Activated gamma-delta T cell treated with Interleukin-2 at 50 U/mL for 16 hours (primary cell): ENCODE measurements at regions not wholly inside any gene's neighbourhood (a gene's known extent, or its start where the extent isn't known, plus 50 kb on each side); places are given as distances from the start of the nearest gene placed in this dataset.
"Not testable (repeated sequence)": the region's sequence is repeated elsewhere in the genome, so short reads cannot be mapped to it uniquely, and the experiment has no call there.

Source experiments
- DNase-seq: peaks from one replicate; pipeline ENCODE4 v3.0.0-alpha.2; 2020

DNA sequence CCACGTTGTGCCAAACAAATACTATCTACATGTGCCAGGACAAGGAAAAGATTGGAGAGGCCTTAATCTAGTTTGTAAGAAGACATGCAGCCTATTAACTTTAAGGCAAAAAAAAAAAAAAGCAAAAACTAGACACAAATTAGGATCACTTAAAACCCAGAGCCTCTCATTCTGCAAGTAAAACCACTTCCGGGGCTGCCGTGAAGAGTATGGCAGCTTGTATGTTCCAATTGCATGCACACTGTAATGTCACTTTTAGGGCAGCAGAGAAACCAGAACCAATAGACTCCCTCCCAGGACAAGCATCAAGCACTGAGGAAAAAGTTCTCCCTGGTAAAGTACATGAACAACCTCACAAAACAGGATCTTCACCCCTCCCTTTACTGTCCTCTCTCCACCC, 70.6 kb downstream of the RSL24D1 start:
- DNase-seq, result no peak

DNA sequence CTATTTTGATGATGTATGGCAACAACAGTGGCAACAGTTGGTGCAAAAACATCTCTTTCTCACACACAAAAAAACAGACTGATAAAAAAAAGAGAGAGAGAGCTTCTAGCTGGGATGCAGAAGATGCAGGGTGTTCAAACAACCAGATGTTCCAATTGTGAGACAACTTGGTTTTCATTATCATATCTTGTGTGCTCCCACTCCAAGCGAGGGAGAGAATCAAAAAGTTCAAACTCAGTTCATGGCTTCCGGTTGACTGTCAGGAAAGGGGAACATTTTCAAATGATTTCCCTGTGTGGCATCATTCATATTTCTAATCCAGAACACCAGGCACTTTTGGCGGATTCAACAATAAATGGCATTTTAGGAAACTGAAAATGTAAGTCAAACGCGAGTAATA, 72.1 kb downstream of the RSL24D1 start:
- DNase-seq, result no peak

DNA sequence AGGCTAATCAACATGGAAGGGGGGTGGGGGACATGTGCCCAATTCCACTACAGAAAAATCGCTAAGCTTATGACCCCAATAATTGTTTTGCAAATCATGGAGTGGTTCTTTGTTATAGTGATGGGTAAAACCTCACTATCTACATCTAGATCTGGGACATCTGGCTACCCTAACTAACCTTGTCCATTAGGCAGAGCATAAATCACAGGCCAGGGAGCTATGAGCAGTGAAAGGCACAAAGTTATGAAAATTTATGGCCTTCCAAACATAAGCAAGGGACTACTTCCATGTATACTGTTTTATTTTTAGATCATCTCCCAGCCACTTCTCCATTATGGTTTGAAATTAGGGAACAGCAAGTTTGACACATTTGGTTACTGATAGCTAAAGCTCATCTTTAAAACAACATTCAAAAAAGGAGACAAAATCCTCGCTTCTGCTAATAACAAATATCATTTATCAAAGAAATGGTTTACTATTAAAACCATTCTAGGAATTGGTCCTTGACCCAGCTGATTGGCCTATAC, 78.3 kb downstream of the RSL24D1 start:
- no peak for DNase-seq

DNA sequence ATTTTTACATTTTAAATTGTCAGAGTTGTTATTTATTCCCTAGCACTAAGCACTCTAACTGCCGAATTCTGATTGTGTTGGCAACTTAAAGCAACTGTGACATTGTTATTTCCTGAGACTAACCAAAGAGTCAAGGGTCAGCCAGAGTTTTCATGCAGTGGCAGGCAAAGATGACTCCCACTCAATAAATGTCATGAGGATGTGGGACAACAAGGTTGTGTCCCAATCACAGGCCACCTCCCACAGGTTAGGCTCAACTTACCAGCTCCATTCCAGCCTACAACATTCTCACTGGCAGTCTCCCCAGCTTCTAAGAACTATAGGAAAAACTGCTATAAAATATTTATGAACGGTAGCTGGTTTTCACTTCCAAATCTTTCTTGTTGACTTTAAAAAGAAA, 80.1 kb downstream of the RSL24D1 start:
- no peak for DNase-seq

DNA sequence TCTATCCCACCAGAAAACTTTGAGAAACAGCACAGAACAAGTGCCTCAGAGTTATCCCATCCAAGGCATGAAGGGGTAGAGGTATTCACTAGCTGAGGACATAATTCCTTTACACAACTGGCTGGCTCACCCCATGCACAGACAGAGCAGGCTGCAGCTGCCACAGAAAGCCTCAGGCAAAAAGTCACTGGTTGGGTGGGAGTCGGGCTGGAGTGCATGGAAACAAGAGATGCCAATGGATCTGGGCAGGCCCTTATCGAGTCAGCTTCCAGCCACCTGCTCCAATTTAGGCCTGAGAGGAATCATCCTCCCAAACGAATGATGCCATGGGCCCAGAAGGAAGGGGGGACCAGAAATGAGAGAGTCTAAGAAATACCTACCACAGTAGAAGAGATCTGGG, 83.0 kb downstream of the RSL24D1 start:
- no peak for DNase-seq

DNA sequence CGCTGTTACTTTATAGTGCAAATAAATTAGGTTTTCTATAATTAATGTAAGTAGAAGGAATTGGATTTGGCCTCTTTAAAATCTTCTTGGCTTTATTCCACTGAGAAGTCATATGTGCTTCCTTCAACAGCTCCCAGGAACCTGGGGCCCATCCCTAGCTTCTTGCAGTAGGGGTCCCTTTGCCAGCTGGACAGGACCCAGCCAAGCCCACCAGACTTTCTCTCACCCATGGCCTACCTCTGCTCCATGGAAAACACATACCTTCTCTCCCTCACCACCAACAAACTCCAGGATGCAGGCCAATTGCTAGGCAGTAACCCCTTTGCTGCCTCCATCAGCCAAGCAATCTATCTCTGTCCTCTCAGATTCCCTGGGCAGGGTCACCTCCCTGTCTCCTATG, 84.0 kb downstream of the RSL24D1 start:
- DNase-seq, result no peak

DNA sequence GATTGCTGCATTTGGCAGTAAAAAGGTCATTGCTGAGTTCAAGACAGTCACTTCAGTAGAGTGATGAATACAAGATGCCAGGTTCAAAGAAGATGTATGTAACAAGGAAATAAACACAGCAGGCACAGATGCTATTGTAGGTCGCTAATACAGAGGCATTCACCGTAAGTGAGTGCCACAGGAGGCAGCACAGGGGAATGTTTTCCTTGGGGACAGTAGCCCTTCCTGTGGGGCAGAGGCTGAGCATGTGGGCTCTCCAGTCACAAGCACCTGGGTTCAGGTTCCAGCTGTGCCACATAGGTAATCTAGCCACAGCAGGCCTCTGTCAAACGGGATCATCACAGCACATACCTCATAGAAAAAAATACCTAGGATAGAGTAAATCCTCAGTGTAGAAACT, 86.3 kb downstream of the RSL24D1 start:
- no peak for DNase-seq

DNA sequence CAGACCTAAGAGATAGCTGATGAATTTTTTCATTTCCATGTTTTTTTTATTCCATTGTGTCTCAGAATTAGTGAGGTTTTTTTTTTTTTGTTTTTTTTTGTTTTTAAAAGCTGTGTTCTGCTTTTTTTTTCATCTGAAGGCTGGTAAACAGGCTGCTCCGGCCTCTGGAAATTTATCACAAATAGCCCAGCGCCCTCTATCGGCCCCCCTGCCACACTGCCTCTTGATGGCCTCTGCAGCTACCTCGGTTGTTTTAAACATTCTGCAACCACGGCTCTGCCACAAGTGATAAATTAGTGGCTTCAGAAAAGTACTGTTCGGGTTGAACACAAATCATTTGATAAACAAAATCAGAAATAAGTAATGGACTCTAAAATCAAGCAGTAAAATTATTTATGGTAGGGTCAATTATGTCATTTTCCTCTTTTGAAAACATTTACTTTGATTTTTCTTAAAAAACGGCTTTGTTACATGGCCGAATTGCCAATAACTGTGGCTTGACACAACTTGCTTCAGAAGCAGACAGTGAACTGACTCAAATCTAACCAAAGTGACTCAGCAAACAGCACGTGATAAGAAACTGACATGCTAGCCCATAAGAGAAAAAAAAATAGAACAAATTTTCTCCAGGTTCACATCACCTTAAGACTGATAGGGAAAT, 87.8 kb downstream of the RSL24D1 start:
- peak; percentile 27 for DNase-seq

DNA sequence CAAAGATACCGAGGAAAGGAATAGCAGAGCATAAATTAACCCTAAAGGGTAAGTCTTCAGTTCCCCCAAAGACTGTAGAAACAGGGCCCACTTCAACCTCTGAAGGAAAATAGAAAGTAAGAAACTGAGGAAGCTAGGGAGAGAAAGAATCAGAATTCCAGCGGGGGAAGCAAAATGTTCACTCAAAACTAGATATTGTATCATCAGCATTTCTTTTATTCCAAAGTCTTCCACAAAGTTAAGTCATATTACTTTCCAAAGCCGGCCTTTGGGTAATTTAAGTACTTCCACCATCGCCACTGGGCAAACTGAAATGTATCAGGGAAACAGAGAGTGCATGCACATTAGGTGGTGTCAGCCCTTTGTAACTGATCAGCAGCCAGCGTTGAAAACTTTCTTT, 88.3 kb downstream of the RSL24D1 start:
- DNase-seq, result no peak

DNA sequence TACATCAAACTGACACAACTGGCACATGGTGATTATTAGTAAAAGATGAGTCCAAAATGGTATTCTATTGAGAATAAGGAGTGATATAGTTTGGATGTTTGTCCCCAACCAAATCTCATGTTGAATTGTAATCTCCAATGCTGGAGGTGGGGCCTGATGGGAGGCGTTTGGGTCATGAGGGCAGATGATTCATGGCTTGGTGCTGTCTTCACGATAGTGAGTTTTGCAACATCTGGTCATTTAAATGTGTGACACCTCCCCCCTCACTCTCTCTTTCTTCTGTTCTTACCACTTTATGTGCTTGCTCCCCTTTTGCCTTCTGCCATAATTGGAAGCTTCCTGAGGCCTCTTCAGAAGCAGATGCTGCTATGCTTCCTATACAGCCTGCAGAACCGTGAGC, 90.6 kb downstream of the RSL24D1 start:
- DNase-seq, result no peak

DNA sequence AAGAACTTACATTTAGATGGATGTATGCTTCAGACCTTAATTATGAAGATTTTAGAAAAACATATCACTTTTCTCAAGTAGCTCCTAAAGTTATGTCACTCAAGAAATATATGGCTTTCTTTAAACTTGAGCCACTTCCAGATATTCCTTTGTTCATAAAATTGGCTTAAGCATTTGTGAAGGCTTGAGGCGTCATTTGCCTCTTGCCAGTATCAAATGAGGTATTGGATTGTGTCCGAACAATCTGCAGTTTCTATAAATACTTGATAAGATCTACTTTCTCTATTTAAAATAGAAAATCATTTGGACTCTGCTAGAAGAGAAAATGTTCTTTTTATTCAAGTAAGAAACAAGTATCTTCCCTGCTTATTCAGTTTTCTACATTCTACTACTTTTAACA, 102.6 kb downstream of the RSL24D1 start:
- no peak for DNase-seq

DNA sequence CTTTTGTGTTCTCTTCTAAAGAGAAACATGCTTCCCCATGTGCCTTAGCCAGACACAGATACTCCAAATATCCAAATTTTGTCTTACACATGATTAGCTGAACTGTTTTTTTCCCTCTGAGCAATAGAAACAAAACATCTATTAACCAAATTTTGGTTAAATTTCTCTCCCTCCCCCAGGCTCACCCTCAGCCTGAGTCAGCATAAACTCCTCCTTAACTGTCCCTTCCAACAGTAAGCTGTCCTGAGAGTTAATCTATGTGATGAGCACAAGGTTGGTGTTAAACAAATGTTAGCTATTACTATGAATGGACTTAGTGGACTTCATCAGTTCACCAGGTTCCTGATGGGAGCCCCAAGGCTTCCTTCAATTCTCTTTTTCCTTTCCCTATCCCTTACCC, 108.5 kb downstream of the RSL24D1 start:
- no peak for DNase-seq

DNA sequence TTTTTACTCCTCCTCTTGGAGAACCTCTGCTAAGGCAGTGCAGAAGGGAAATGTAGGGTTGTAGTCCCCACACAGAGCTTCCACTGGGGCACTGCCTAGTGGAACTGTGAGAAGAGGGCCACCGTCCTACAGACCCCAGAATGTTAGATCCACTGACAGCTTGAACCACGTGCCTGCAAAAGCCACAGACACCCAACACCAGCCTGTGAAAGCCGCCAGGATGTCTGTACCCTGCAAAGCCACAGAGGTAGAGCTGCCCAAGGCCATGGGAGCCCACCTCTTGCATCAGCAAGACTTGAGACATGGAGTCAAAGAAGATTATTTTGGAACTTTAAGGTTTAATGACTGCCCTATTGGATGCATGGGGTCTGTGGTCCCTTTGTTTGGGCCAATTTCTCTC, 112.1 kb downstream of the RSL24D1 start:
- DNase-seq, result no peak

DNA sequence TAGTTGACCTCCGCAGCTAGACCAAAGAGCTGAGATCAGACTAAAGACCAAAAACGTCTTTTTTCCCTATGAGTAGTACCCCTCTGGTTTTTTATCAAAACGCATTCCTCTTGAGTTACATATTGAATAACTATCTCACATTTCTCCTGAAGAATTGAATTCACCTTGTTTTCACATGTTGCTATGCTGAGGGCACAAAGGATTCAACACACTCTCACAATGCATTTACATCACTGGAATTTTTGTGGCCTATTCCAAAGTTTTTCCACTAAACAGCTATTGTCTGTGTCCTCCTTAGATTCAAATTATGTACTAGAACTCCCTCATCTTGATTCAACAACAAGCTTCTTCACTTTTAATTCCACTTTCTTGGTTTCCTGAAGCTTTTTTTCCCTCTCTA, 112.5 kb downstream of the RSL24D1 start:
- no peak for DNase-seq

DNA sequence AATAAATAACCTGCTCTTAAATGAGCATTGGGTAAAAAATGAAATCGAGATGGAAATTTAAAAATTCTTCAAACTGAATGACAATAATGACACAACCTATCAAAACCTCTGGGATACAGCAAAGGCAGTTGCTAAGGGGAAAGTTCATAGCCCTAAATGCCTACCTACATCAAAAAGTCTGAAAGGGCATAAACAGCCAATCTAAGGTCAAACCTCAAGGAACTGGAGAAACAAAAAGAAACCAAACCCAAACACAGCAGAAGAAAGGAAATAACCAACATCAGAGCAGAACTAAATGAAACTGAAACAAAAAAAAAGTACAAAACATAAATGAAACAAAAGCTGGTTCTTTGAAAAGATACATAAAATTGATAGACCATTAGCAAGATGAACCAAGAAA, 119.7 kb downstream of the RSL24D1 start:
- DNase-seq, result not testable (repeated sequence)

DNA sequence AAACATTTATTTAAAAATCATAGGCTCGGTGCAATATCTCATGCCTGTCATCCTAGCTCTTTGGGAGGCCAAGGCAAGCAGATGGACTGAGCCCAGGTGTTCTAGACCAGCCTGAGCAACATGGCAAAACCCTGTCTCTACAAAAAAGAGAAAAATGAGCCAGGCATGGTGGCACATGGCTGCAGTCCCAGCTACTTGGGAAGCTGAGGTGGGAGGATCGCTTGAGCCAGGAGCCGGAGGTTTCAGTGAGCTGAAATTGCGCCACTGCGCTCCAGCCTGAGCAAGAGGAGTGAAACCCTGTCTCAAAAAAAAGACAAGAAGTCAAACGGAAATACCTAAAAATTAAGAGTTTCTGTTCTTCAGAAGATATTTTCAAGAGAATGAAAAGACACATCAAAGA, 122.3 kb downstream of the RSL24D1 start:
- no peak for DNase-seq

DNA sequence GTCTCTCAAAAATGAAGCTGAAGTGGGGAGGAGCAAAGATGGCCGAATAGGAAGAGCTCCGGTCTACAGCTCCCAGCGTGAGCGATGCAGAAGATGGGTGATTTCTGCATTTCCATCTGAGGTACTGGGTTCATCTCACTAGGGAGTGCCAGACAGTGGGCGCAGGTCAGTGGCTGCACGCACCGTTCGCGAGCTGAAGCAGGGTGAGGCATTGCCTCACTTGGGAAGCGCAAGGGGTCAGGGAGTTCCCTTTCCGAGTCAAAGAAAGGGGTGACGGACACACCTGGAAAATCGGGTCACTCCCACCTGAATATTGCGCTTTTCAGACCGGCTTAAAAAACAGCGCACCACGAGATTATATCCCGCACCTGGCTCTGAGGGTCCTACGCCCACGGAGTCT, 132.8 kb downstream of the RSL24D1 start:
- DNase-seq, result not testable (repeated sequence)

DNA sequence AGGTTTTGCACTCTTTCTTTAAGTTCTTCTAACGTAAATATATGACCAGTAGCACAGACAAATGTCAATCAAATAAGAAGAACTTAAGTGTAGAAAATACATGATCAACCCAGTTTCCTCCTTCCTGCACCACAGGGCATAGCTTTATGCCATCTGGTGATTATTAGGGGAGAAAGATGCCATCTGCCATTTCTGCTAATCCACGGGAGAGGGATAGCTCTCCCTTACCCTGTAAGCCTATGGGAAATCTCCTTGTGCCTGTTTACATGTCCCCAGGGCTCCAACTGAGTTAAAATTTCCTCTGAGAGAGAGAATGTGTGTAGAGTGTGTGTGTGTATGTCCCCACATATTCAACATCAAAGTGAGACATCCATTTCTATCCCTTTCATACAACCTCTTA, 135.9 kb downstream of the RSL24D1 start:
- no peak for DNase-seq

DNA sequence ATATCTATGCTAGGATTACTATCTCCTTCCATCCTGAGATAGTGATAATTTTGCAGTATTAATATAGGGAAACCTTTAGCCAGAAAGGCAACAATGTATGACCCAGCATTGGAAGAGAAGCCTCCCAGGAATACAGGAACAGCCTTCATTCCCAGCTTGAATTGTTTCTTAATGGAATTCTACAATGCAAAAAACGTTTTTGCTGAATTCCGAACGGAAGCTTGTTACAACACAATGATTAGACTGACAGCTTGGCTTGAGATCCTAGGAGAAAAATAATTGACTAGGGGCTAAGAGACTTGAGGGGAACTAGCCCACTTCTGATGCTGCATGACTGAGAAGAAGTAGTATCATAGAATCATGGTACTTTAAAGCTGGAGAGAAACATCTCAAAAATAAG, 140.2 kb downstream of the RSL24D1 start:
- DNase-seq, result no peak

DNA sequence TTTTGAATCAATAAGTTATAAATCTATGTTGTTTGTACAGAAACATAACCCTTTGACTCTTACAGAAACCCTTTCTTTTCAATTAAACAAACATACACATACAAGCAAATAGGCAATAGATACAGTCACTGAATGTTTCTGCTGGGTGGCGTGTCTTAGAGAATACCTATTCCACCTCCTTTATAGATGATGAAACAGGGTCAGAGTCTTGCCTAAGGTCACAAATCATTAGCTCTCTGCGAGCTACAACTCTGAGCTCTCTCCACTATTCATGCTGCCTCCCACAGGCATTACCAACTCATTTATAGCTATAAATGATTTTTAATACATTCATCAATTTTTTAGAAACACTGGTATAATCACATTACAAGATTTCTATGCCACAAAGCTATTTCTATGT, 152.6 kb downstream of the RSL24D1 start:
- no peak for DNase-seq

DNA sequence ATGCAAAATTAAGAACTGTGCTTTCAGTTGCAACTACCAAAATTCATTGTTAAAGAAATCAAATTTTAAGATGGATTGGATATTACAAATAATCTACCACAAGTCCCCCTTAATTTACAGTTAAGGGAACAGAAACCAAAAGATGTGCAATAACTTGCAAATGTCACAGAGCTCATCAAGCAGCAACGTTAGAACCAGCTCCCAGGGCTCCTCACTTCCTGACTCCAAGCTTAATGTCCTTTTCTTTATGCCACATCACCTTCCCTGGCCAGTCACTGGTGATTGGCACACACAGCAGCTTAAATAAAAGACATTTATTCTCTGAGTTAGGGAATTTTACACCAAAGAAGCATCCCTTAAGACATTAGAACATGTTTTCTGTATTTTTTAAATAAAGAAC, 159.7 kb downstream of the RSL24D1 start:
- DNase-seq, result no peak

DNA sequence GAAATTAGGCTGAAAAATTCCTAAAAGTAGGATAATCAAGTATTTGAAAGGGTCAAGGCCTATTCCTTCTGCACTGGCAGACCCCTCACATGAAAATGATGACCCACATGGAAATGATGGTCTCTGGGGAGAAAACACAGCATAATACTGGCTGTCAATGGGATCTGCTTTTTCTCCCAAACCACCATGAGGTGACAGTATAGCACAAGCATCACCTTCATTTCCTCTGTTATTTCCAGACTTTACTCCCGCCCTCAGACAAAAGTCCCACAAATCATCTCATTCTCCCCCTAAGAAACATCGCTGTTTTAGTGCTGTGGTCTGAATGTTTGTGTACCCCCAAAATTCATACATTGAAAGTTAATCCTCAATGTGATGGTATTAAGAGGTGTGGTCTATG, 161.0 kb downstream of the RSL24D1 start:
- no peak for DNase-seq

DNA sequence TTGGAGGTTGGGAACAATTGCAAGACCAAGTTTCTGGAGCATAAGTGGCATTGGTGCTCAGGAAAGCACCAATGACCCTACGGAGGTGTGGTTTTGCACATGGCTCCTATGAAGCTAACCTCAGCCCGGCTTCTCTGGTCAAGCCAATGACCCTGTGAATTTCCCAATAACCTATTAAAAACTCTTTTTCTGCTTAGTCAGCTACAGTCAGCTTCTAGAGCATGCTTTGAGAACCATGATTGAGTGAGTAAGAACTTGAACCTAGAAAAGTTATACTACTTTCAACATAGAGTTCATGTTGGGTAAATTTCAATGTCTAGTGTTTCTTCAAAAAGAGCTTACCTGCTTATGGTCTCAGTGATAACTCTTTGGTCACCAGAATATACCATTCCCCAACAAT, 163.2 kb downstream of the RSL24D1 start:
- no peak for DNase-seq

DNA sequence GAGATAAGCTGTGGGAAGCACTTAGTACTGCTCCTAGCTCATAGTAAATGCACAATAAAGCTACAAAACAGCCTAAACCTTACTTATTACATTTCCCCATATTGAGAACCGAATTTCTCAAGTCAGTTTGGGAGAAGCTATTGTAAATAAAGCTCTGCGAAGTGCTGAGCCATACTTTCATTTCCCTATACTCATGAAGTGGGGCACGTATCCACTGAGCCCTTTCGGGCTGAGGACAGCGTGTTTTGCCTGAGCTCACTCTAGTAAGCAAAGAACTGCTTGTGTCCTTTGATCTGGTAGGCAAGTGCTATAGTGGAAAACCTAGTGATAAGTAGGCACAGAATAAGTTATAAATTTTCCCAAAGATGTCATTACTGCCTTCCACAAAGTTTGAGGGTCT, 165.0 kb downstream of the RSL24D1 start:
- DNase-seq, result no peak

DNA sequence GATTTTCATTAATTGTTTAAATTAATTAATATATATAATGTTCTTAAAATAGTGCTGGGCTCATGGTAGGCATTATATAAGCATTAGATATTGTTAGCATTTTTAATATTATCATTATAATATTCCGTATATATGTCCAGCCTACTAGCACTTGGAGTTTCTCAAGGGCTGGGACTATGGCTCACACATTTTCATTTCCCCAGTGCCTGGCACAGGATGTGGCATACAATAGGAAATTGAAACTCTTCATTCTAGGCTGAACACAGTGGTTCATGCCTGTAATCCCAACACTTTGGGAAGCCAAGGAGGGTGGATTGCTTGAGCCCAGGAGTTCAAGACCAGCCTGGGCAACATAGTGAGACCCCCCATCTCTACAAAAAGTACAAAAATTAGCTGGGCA, 170.4 kb downstream of the RSL24D1 start:
- no peak for DNase-seq

DNA sequence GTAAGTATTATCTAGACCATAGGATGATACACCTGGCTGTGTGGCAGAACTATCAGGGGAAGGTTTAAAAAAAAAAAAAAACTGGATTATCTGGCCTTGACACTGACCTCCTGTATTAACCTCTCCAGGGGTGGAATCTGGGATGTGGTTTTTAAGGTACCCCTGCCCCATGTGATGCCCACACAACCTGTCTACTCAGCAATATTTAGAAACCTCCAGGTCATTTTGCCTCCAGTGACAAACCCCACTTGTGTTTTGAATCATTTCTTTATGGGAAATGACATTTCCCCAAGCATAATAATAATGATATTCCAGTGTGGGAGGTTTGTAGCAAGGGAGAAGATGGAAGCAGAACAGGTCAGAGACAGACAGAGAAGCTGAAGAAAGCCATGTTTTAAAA, 179.1 kb downstream of the RSL24D1 start:
- no peak for DNase-seq
